GM12878 (cell line): ENCODE measurements at regions not wholly inside any gene's neighbourhood (a gene's known extent, or its start where the extent isn't known, plus 50 kb on each side); places are given as distances from the start of the nearest gene placed in this dataset.

Experiments used
- ATAC-seq: fragments of 200-7000 bp; cut with Tn5 transposase; 3 replicates; pipeline ENCODE4 v1.9.1; 2020; ENCODE audit warnings: mild to moderate bottlenecking, moderate library complexity
- BruUV-seq: library from RNA; stranded (reverse); fragments of 400-500 nt; replicated peaks from 2 replicates; lab custom pipeline; 2021; lab: Mats Ljungman, UMichigan
- CTCF ChIA-PET: fragments of 300-600 bp; sonication (Branson Sonifier 250); formaldehyde crosslinking; extraction: SDS; loops from one replicate; lab custom pipeline; 2021; ENCODE audit warnings: inconsistent platforms; lab: Yijun Ruan, JAX
- POLR2A ChIA-PET: fragments of 350-600 bp; formaldehyde crosslinking; extraction: SDS; loops from one replicate; lab custom pipeline; 2021; ENCODE audit warnings: inconsistent platforms; lab: Charles Lee
- RAD21 ChIA-PET: fragments of 300-600 bp; sonication (Branson Sonifier 250); formaldehyde crosslinking; loops from one replicate; lab custom pipeline; 2023; ENCODE audit warnings: antibody characterized with exemption; ENCODE audit not compliant: unreplicated experiment; lab: Charles Lee
- SMC1A ChIA-PET: fragments of 300-600 bp; sonication (Branson Sonifier 250); formaldehyde crosslinking; loops from one replicate; lab custom pipeline; 2023; ENCODE audit not compliant: unreplicated experiment, uncharacterized antibody; lab: Charles Lee
- DNase-seq: peaks from one replicate; pipeline ENCODE4 v3.0.0-alpha.2; 2011; ENCODE audit warnings: low read depth, low spot score
- FAIRE-seq: peaks from 3 replicates; lab custom pipeline; 2011; peaks lifted over from hg19 to GRCh38; lab: Jason Lieb, UNC
- H2AFZ ChIP-seq: 2 replicates; pipeline ENCODE4 v1.6.0; 2011; ENCODE audit warnings: low read depth, low read length, control low read depth; ENCODE audit not compliant: control insufficient read depth
- H3K27ac ChIP-seq: 2 replicates; pipeline ENCODE4 v1.5.1; 2011; ENCODE audit warnings: control low read depth; ENCODE audit not compliant: control insufficient read depth, insufficient read depth
- H3K27me3 ChIP-seq, 2 experiments: replicated peaks in 1 of 2; 2 replicates each; pipeline versions ENCODE4 v1.6.0 to v1.6.1; 2011; ENCODE audit warnings: low read length in 1 of 2; ENCODE audit not compliant: control insufficient read depth in 2 of 2, insufficient read depth in 2 of 2
- H3K36me3 ChIP-seq, 2 experiments: 2 replicates each; pipeline ENCODE4 v1.5.1; 2011; ENCODE audit warnings: low read length in 1 of 2; ENCODE audit not compliant: control insufficient read depth in 2 of 2, insufficient read depth in 2 of 2
- H3K4me1 ChIP-seq: 2 replicates; pipeline ENCODE4 v1.6.1; 2011; ENCODE audit warnings: mild to moderate bottlenecking, low read length, moderate library complexity, mixed read lengths; ENCODE audit not compliant: control insufficient read depth, insufficient read depth
- H3K4me2 ChIP-seq: 2 replicates; pipeline ENCODE4 v1.6.0; 2011; ENCODE audit warnings: control low read depth; ENCODE audit not compliant: control insufficient read depth, insufficient read depth
- H3K4me3 ChIP-seq: fragments of 200-600 bp; sonication (generic); 2 replicates; pipeline ENCODE4 v1.5.1; 2016
- H3K79me2 ChIP-seq: 2 replicates; pipeline ENCODE4 v1.6.0; 2011; ENCODE audit warnings: low read length; ENCODE audit not compliant: control insufficient read depth, insufficient read depth
- H3K9ac ChIP-seq: 2 replicates; pipeline ENCODE4 v1.8.0; 2011; ENCODE audit warnings: low read length, control low read depth, mixed read lengths; ENCODE audit not compliant: control insufficient read depth, insufficient read depth
- H3K9me3 ChIP-seq: replicated peaks from 3 replicates; pipeline ENCODE4 v1.5.1; 2011; ENCODE audit warnings: mild to moderate bottlenecking, low read length; ENCODE audit not compliant: control insufficient read depth, insufficient read depth
- H4K20me1 ChIP-seq: 2 replicates; pipeline ENCODE4 v1.6.0; 2011; ENCODE audit not compliant: control insufficient read depth, insufficient read depth
- ASH2L ChIP-seq: fragments of 300-600, 200-600 bp; sonication (generic); IDR thresholded peaks from 2 replicates; pipeline ENCODE4 v1.6.1; 2017; ENCODE audit warnings: low read depth, mild to moderate bottlenecking, borderline replicate concordance
- EED ChIP-seq: sonication (generic); IDR thresholded peaks from 2 replicates; pipeline ENCODE4 v1.6.1; 2016; ENCODE audit warnings: antibody characterized with exemption, low read depth
- EZH2 ChIP-seq: IDR thresholded peaks from 2 replicates; pipeline ENCODE4 v1.6.1; 2012; ENCODE audit warnings: low read depth, mild to moderate bottlenecking, control low read depth, inconsistent platforms, low read length, borderline replicate concordance; ENCODE audit not compliant: control insufficient read depth
- SP1 ChIP-seq: IDR thresholded peaks from one replicate; pipeline ENCODE4 v1.6.1; 2011; ENCODE audit warnings: low read depth, low read length
- YY1 ChIP-seq: IDR thresholded peaks from 2 replicates; pipeline ENCODE4 v1.6.1; 2011; ENCODE audit warnings: low read depth, mild to moderate bottlenecking, low read length
- WGBS: methylation state at CpG from one replicate; pipeline ENCODE4 v1.1.6; 2016; ENCODE audit warnings: low lambda C conversion rate; ENCODE audit not compliant: insufficient replicate concordance, insufficient coverage; ENCODE audit errors: missing lambda C conversion rate; 5-methylcytosine and 5-hydroxymethylcytosine counted together
- in situ Hi-C: fragments of 300-500 bp; cut with MboI; formaldehyde crosslinking; loops from 9 replicates; pipeline ENCODE4 v1.14.3; 2018; ENCODE audit warnings: mixed read lengths
- intact Hi-C: fragments of 100-400 bp; cut with micrococcal nuclease; formaldehyde crosslinking; loops from one replicate; pipeline ENCODE4 v1.14.2; 2022; ENCODE audit not compliant: unreplicated experiment
- TF ChIP-seq, protein P1 (sequence below): IDR thresholded peaks from 2 replicates; pipeline ENCODE4 v1.6.1; 2012; ENCODE audit warnings: mild to moderate bottlenecking, low read depth, low read length

DNA sequence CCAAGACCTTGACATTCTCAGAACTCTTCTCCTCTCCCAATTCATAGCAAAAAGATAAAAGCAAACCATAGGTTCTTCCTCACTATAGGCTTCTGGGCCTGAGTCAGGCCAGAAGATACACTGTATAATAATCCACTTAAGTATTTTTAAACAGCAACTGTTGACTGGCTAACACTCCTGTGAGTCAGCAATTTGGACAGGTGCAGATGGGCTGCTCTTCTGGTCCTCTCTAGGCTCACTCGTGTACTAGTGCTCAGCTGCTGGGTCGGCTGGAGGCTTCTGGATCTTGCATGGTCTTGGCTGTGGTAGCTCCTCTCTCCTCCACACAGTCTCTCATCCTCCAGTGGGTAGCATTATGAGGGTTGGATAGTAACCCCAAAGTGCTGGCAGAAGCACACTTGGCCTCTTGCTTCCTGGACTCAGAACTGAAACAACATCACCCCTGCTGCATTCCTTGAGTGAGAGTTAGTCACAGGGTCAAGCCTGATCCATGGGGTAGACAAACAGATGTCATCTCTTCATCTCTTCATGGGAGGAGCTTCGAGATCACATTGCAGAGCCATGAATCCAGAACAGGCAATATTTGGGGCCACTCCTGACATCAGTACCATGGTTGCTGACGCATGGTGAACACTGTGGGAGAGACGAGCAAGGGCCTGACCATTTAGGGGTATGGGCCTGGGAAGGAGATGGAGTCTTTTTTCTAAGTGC is 86.9 kb downstream of the C6orf118 start:
- BruUV-seq, result no TSS peak
- no peak for FAIRE-seq

More for the DNA sequence above, 86.9 kb downstream of the C6orf118 start:
- TF ChIP-seq SP1 (no peak), EED (no peak), YY1 (no peak), EZH2 (no peak), ASH2L (no peak)
- TF ChIP-seq, protein P1, sequence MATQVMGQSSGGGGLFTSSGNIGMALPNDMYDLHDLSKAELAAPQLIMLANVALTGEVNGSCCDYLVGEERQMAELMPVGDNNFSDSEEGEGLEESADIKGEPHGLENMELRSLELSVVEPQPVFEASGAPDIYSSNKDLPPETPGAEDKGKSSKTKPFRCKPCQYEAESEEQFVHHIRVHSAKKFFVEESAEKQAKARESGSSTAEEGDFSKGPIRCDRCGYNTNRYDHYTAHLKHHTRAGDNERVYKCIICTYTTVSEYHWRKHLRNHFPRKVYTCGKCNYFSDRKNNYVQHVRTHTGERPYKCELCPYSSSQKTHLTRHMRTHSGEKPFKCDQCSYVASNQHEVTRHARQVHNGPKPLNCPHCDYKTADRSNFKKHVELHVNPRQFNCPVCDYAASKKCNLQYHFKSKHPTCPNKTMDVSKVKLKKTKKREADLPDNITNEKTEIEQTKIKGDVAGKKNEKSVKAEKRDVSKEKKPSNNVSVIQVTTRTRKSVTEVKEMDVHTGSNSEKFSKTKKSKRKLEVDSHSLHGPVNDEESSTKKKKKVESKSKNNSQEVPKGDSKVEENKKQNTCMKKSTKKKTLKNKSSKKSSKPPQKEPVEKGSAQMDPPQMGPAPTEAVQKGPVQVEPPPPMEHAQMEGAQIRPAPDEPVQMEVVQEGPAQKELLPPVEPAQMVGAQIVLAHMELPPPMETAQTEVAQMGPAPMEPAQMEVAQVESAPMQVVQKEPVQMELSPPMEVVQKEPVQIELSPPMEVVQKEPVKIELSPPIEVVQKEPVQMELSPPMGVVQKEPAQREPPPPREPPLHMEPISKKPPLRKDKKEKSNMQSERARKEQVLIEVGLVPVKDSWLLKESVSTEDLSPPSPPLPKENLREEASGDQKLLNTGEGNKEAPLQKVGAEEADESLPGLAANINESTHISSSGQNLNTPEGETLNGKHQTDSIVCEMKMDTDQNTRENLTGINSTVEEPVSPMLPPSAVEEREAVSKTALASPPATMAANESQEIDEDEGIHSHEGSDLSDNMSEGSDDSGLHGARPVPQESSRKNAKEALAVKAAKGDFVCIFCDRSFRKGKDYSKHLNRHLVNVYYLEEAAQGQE, result no peak
- RAD21 ChIA-PET, result no interaction called here
- Histone ChIP-seq H3K9ac (no peak overlapping the region), H3K4me1 (no peaks in the 10 kb centered on the region), H2AFZ (no peak overlapping the region), H3K36me3 (no peaks in the 10 kb centered on the region), H3K27me3 (no peaks in the 10 kb centered on the region), H3K79me2 (no peaks in the 10 kb centered on the region), H3K9me3 (no peaks in the 10 kb centered on the region), H3K27ac (no peak overlapping the region), H4K20me1 (no peaks in the 10 kb centered on the region), H3K4me2 (no peak overlapping the region), H3K4me3 (no peak overlapping the region)
- POLR2A ChIA-PET, result no interaction called here
- in situ Hi-C loops (no loop called here), intact Hi-C loops (no loop called here)
- SMC1A ChIA-PET, result no interaction called here
- 3% methylated on average over 5 of the region's 5 CpGs for WGBS
- DNase-seq (no peak), ATAC-seq (no peak)
- CTCF ChIA-PET, result no interaction called here
